HEK293 (cell line): ENCODE measurements at regions not wholly inside any gene's neighbourhood (a gene's known extent, or its start where the extent isn't known, plus 50 kb on each side); places are given as distances from the start of the nearest gene placed in this dataset.

Source experiments
- KLF8 ChIP-seq: fragments of 450-650 bp; formaldehyde crosslinking; IDR thresholded peaks from 2 replicates; pipeline ENCODE4 v1.5.1; 2016; ENCODE audit warnings: missing biosample characterization, missing genetic modification characterization
- PATZ1 ChIP-seq: fragments of 450-650 bp; formaldehyde crosslinking; IDR thresholded peaks from 2 replicates; pipeline ENCODE4 v1.5.1; 2016; ENCODE audit warnings: missing biosample characterization, missing genetic modification characterization
- PRDM10 ChIP-seq: fragments of 450-650 bp; formaldehyde crosslinking; IDR thresholded peaks from 2 replicates; pipeline ENCODE4 v1.5.1; 2016; ENCODE audit warnings: missing biosample characterization, missing genetic modification characterization
- ZNF223 ChIP-seq: fragments of 450-650 bp; formaldehyde crosslinking; IDR thresholded peaks from 2 replicates; pipeline ENCODE4 v1.5.1; 2016; ENCODE audit warnings: missing biosample characterization, missing genetic modification characterization
- ZNF677 ChIP-seq: fragments of 450-650 bp; IDR thresholded peaks from 2 replicates; pipeline ENCODE4 v1.5.0; 2018; ENCODE audit warnings: missing biosample characterization, mild to moderate bottlenecking, missing genetic modification characterization, moderate library complexity
- ZSCAN4 ChIP-seq: fragments of 450-650 bp; formaldehyde crosslinking; IDR thresholded peaks from 2 replicates; pipeline ENCODE4 v1.5.1; 2017; ENCODE audit warnings: missing biosample characterization, missing genetic modification characterization

GRCh38 chr11:26014456-26015115, 317.3 kb upstream of the ANO3 start:
- TF ChIP-seq KLF8 (tag by site-specific recombination) (no peak), PRDM10 (no peak), PATZ1 (tag by site-specific recombination) (no peak), ZNF223 (tag by site-specific recombination) (no peak), ZSCAN4 (tag by site-specific recombination) (no peak), ZNF677 (tag by site-specific recombination) (no peak)
